Vagina (tissue), 2 donors: ENCODE measurements at regions not wholly inside any gene's neighbourhood (a gene's known extent, or its start where the extent isn't known, plus 50 kb on each side); places are given as distances from the start of the nearest gene placed in this dataset.

Experiments
- CTCF ChIP-seq, 3 experiments: fragments of 450-650 bp in 2 of 3; fragments of 200-600 bp in 1 of 3; sonication (generic) in 1 of 3; IDR thresholded peaks; one replicate each; pipeline ENCODE4 v1.5.1; 2017 to 2019; ENCODE audit warnings: antibody characterized with exemption in 3 of 3, mild to moderate bottlenecking in 2 of 3, moderate library complexity in 2 of 3
- POLR2A ChIP-seq, 2 donors: fragments of 450-650 bp; IDR thresholded peaks; one replicate each; pipeline ENCODE4 v1.6.1; 2017; ENCODE audit warnings: antibody characterized with exemption in 2 of 2, mild to moderate bottlenecking in 2 of 2, moderate library complexity in 2 of 2
- POLR2AphosphoS5 ChIP-seq, 2 donors: sonication (generic); formaldehyde crosslinking; IDR thresholded peaks; one replicate each; pipeline ENCODE4 v1.9.0; 2017; ENCODE audit warnings: antibody characterized with exemption in 2 of 2, mild to moderate bottlenecking in 2 of 2, low read depth in 1 of 2; ENCODE audit not compliant: insufficient read depth in 1 of 2

GRCh38 chr19:30622276-30622675, 250.1 kb downstream of the ZNF536 start:
- TF ChIP-seq CTCF (IDR thresholded peaks at IDR 0.05) (no peak), POLR2A (IDR thresholded peaks at IDR 0.05) (no peak), POLR2AphosphoS5 (IDR thresholded peaks at IDR 0.05; ENCODE audit: insufficient read depth in 1 of 2, low read depth in 1 of 2) (no peak)
